Left forelimb (tissue), 1 donor: ENCODE measurements at regions not wholly inside any gene's neighbourhood (a gene's known extent, or its start where the extent isn't known, plus 50 kb on each side); places are given as distances from the start of the nearest gene placed in this dataset.
"Not testable (repeated sequence)": the region's sequence is repeated elsewhere in the genome, so short reads cannot be mapped to it uniquely, and the experiment has no call there.

Source experiments
- DNase-seq: peaks from one replicate; pipeline ENCODE4 v3.0.0-alpha.2; 2018; ENCODE audit warnings: low spot score

DNA sequence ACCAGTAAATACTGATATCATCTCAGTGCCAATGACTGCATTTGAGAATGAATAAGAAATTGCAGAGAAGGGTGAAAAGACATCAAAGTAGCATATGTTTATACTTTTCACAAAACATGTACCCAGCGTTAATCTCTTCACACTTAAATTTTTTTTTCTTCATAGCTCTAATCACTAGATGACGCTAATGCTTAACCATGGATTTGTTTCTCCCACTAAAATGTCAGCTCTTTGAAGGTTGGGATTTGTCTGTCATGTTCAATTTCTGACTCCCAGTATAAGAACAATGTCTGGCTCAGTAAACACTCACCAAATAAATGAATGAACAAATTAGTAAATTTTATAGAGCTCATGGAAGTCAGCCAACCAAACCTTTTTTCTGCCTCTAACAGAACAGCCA is 78.3 kb upstream of the LMCD1 start:
- DNase-seq, result no peak

GRCh38 chr3:8424281-8424680 is 77.3 kb upstream of the LMCD1 start:
- no peak for DNase-seq

DNA sequence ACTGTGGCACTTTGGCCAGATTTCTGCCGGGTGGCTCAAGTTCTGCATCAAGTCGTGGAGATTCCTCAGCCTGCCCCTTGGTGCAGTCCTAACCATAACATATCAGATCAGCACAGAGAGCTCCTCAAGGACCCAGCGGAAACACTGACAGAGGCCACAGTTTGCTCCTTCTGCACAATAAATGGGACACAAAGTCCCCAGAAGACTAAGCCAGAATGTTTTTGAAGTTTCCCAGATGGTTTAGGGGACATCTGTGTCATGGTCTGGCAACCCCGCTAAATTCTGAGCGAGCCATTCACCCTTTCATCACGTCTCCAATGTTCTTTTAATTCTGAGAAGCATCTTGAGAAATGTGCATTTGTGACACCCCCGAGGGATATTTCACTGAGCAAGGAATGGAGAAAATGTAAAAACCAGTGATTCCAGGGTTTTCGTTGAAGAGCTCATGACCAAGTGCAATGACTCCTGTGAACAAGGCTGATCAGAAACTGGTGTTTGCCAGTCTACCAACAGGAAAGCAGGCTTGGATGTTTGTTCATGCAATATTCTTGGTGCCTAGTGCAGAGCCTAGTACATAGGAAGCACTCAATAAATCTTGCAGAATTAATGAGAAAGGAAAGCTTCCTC is 64.8 kb upstream of the LMCD1 start:
- no peak for DNase-seq

DNA sequence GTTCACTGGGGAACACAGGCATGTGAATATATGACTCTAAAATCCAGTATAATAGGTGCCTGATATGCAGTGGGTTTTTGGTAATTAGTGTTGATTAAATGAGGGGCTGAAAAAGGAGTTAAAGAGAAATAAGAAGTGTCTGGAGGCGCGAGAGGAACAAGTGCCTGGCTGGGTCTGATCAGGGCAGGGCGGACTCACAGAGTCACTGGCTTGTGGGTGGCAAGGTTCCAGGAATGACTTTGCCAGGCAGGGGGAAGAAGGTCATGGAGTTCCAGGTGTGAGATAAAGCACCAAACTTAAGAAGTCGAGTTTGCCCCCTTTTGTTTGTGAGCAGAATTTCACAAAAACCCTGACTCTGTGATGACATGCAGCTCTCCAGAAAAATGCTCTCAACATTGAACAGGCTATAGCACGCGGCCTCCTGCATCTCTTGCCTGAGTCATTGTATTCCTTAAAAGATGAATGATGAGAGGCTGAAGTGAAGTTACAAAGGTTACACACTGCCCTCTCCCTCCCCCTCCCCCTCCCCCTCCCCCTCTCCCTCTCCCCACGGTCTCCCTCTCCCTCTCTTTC is 63.0 kb upstream of the LMCD1 start:
- no peak for DNase-seq

DNA sequence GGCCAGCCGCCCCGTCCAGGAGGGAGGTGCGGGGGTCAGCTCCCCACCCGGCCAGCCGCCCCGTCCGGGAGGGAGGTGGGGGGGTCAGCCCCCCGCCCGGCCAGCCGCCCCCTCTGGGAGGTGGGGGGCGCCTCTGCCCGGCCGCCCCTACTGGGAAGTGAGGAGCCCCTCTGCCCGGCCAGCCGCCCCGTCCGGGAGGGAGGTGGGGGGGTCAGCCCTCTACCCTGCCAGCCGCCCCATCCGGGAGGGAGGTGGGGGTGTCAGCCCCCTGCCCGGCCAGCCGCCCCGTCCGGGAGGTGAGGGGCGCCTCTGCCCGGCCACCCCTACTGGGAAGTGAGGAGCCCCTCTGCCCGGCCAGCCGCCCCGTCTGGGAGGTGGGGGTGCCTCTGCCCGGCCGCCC is 61.5 kb upstream of the LMCD1 start:
- DNase-seq, result not testable (repeated sequence)

DNA sequence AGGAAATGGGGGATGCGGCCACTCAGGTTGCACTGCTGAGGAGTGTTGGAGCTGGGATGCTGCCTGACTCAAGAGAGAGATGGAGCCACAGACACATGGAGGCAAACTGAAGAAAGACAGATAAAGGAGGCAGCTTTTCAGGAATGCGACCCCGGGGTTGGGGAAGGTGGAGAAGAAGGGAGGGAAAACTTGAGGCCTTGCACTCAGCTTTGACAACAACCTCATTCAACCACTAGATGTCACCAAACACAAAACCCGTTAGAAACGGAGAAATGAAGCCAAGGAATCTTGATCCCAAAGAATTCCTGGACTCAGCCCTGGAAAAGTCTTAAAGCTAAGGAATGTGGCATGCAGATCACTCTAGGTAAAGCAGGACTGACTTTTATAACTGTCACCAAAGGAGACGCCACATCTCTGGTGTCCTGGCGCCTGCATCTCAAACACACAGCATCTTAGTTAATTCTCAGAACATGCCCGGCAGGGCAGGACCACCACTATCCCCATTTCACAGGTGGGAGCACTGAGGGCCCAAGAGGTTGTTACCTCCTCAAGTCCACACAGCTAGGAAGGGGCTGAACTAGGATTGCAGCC is 59.6 kb upstream of the LMCD1 start:
- no peak for DNase-seq

- DNase-seq, result no peak
Observed at GRCh38 chr3:8442993-8443650, 58.5 kb upstream of the LMCD1 start.

- DNase-seq, result peak; percentile 80
Observed at GRCh38 chr3:8443829-8444791, 57.5 kb upstream of the LMCD1 start.

GRCh38 chr3:8444883-8445282 is 56.7 kb upstream of the LMCD1 start:
- DNase-seq, result no peak

DNA sequence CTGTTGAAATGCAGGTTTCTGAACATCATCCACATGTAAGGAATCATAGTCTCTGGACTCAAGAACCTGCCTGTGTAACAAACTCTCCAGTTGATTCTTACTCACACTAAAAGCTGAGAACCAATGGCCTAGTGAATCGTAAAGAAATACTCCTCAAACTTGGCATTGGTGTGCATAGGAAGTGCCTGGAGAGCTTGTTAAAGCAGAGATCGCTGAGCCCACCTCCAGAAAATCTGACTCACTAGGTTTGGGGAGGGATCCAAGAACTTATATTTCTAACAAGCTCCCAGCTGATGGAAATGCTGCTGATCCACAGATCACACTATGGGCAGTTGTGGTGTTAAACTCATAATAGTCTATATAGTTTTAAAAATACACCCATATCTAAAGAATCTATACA is 55.8 kb upstream of the LMCD1 start:
- DNase-seq, result no peak

DNA sequence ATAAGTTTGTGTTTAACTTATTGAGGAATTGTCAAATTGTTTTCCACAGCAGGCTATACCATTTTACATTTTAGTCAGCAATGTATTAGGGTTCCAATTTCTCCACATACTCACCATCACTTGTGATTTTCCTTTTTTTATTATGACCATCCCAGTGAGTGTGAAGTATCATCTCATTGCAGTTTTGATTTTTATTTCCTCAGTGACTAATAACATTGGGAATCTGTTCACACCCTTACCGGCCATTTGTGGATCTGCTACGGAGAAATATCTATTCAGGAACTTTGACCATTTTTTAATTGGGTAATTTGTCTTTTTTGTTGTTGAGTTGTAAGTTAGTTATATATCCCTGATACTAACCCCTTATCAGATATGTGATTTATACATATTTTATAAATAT is 54.8 kb upstream of the LMCD1 start:
- DNase-seq, result no peak

DNA sequence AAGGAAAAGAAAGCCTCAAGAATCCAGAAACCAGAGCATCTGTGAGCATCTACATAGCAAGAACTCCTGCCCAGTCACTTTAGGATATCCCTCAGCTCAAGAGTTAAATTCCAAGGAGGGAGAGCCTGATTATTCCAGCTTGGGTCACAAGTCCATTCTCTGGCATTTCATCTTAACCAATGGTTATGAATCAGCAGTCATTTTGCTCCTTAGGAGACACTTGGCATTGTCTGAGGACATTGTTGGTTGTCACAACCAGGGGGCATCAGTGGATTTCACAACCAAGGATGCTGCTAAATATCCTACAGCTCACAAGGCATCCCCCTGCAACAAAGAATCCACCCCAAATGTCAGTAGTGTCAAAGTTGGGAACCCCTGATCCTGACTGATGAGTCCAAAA is 51.0 kb upstream of the LMCD1 start:
- no peak for DNase-seq

- no peak for DNase-seq
Observed at GRCh38 chr3:8451696-8452095, 49.9 kb upstream of the LMCD1 start.
